ENCODE measurements at regions not wholly inside any gene's neighbourhood (a gene's known extent, or its start where the extent isn't known, plus 50 kb on each side); places are given as distances from the start of the nearest gene placed in this dataset.
"Not testable (repeated sequence)": the region's sequence is repeated elsewhere in the genome, so short reads cannot be mapped to it uniquely, and the experiment has no call there.

DNA sequence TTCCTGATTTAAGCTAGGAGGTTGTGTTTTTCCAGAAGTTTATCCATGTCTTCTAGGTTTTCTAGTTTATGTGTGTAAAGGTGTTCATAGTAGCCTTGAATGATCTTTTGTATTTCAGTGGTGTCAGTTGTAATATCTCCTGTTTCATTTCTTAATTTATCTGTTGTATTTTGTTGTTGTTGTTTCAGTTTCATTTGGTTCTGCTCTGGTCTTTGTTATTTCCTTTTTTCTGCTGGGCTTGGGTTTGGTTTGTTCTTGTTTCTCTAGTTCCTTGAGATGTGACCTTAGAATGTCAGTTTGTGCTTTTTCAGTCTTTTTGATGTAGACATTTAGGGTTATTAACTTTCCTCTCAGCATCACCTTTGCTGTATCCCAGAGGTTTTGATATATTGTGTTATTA, 62.8 kb downstream of the SCP2D1 start:
- H3K4me3 Mint-ChIP-seq; H3K4me1 Mint-ChIP-seq (ENCODE audit: low read depth); ATAC-seq; CTCF ChIA-PET; DNase-seq; intact Hi-C loops (cut with micrococcal nuclease); H3K27me3 Mint-ChIP-seq; POLR2A ChIA-PET; H3K36me3 Mint-ChIP-seq (ENCODE audit: low read depth); H3K9me3 Mint-ChIP-seq; H3K27ac Mint-ChIP-seq: not testable (repeated sequence)

- ChIA-PET CTCF (interaction anchor here (1.1 kb wide), 1 partner anchor 247 kb away, joined by 4 read pairs; no protein-coding TSS in a partner anchor), POLR2A (no interaction called here)
- ATAC-seq (no peak), DNase-seq (no peak)
- TF ChIP-seq, protein P1, sequence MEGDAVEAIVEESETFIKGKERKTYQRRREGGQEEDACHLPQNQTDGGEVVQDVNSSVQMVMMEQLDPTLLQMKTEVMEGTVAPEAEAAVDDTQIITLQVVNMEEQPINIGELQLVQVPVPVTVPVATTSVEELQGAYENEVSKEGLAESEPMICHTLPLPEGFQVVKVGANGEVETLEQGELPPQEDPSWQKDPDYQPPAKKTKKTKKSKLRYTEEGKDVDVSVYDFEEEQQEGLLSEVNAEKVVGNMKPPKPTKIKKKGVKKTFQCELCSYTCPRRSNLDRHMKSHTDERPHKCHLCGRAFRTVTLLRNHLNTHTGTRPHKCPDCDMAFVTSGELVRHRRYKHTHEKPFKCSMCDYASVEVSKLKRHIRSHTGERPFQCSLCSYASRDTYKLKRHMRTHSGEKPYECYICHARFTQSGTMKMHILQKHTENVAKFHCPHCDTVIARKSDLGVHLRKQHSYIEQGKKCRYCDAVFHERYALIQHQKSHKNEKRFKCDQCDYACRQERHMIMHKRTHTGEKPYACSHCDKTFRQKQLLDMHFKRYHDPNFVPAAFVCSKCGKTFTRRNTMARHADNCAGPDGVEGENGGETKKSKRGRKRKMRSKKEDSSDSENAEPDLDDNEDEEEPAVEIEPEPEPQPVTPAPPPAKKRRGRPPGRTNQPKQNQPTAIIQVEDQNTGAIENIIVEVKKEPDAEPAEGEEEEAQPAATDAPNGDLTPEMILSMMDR (IDR thresholded peaks at IDR 0.05) = no peak
- H3K27ac Mint-ChIP-seq = no peak overlapping the region
- peaks cover 6% of the 10 kb centered on the region for H3K27me3 Mint-ChIP-seq
- H3K9me3 Mint-ChIP-seq = no peaks in the 10 kb centered on the region
- no peaks in the 10 kb centered on the region for H3K36me3 Mint-ChIP-seq (ENCODE audit: low read depth)
- H3K4me1 Mint-ChIP-seq (ENCODE audit: low read depth) = no peaks in the 10 kb centered on the region
- intact Hi-C loops (cut with micrococcal nuclease) = no loop called here
- no peak overlapping the region for H3K4me3 Mint-ChIP-seq
Measured at GRCh38 chr20:18879262-18879661, 65.7 kb downstream of the SCP2D1 start.

GRCh38 chr20:18886756-18887155, 73.2 kb downstream of the SCP2D1 start:
- POLR2A ChIA-PET = no interaction called here
- CTCF ChIA-PET = no interaction called here
- ATAC-seq (no peak), DNase-seq (no peak)
- H3K9me3 Mint-ChIP-seq = no peaks in the 10 kb centered on the region
- no peaks in the 10 kb centered on the region for H3K36me3 Mint-ChIP-seq (ENCODE audit: low read depth)
- H3K27me3 Mint-ChIP-seq = peaks cover 4% of the 10 kb centered on the region
- TF ChIP-seq, protein P1 (IDR thresholded peaks at IDR 0.05) = no peak
- intact Hi-C loops (cut with micrococcal nuclease) = no loop called here
- H3K27ac Mint-ChIP-seq = no peak overlapping the region
- H3K4me1 Mint-ChIP-seq (ENCODE audit: low read depth) = no peaks in the 10 kb centered on the region
- no peak overlapping the region for H3K4me3 Mint-ChIP-seq

DNA sequence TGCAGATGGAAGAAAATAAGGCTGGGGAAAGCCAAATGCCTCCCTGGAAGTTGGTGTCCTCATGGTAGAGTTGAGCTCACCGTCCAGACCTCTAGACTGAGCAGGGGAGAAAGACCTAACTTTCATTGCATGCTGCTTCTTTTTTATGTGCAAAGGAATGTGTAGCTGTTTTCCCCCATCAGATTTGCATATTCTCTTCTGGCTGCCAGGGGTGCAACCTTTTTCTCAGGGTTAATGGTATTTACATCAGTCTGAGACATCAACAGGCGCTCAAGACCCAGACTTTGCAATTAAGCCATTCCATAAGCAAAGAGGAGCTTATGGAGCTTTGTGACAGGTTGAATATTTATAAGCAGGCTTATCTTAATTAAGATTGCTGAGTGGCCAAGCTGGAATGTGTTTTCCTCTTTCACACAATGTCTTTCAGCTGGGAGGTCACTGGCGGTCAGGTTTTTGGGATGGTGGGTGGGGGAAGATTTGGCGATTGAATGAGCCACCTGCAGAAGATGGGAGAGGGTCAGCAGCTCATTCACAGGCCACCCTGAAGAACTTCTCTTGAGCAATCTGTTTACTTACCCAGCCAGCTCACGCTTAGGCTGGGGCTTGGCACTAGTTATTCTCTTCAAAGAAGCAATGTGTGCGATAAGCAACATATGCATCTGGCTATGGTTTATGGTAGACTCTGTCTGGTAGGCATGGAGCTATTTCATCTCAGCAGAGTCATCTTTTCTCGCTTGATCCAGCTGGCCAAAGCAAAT, 88.6 kb downstream of the SCP2D1 start:
- Mint-ChIP-seq H3K36me3 (ENCODE audit: low read depth) (no peaks in the 10 kb centered on the region), H3K9me3 (no peaks in the 10 kb centered on the region), H3K4me1 (ENCODE audit: low read depth) (no peaks in the 10 kb centered on the region), H3K27me3 (peaks cover 7% of the 10 kb centered on the region), H3K27ac (no peak overlapping the region), H3K4me3 (no peak overlapping the region)
- TF ChIP-seq, protein P1 (IDR thresholded peaks at IDR 0.05) = no peak
- ChIA-PET CTCF (no interaction called here), POLR2A (no interaction called here)
- ATAC-seq (no peak), DNase-seq (no peak)
- intact Hi-C loops (cut with micrococcal nuclease) = no loop called here

- CTCF ChIA-PET = no interaction called here
- ATAC-seq (no peak), DNase-seq (no peak)
- no peaks in the 10 kb centered on the region for H3K4me1 Mint-ChIP-seq (ENCODE audit: low read depth)
- H3K9me3 Mint-ChIP-seq = no peaks in the 10 kb centered on the region
- no peak overlapping the region for H3K4me3 Mint-ChIP-seq
- no peak overlapping the region for H3K27ac Mint-ChIP-seq
- POLR2A ChIA-PET = interaction anchor here (0.7 kb wide), 1 partner anchor 10 kb away, joined by 3 read pairs; no protein-coding TSS in a partner anchor
- no peaks in the 10 kb centered on the region for H3K36me3 Mint-ChIP-seq (ENCODE audit: low read depth)
- TF ChIP-seq, protein P1 (IDR thresholded peaks at IDR 0.05) = no peak
- intact Hi-C loops (cut with micrococcal nuclease) = no loop called here
- peaks cover 4% of the 10 kb centered on the region for H3K27me3 Mint-ChIP-seq
Measured at GRCh38 chr20:18904192-18904591, 90.6 kb downstream of the SCP2D1 start.
